GM21576 (cell line): ENCODE measurements at regions not wholly inside any gene's neighbourhood (a gene's known extent, or its start where the extent isn't known, plus 50 kb on each side); places are given as distances from the start of the nearest gene placed in this dataset.
"Not testable (repeated sequence)": the region's sequence is repeated elsewhere in the genome, so short reads cannot be mapped to it uniquely, and the experiment has no call there.

ENCODE experiments used
- ATAC-seq: cut with Tn5 transposase; IDR thresholded peaks from one replicate; pipeline ENCODE4 v1.9.1; 2021; ENCODE audit warnings: mild to moderate bottlenecking, moderate library complexity; ENCODE audit not compliant: unreplicated experiment

GRCh38 chr1:67482733-67483482 lies 52.7 kb upstream of the SERBP1 start:
- ATAC-seq = no peak

DNA sequence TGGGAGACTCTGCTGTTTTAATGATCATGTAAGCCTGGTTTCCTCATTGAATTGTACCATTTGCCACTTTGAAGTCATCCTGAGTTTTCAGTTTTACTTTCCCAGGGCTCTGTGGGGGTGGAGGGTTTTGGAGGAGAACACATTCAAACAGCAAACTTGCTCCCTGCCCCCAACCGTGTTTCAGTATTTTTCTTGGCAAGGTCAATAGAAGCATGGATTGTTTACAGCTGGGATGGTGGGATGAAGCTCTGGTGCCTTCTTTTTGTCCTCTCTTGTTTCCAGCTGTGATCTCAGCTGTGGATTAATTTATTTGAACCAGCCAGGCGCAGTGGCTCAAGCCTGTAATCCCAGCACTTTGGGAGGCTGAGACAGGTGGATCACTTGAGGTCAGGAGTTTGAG lies 54.3 kb upstream of the SERBP1 start:
- ATAC-seq = no peak

GRCh38 chr1:67485046-67485811 lies 55.0 kb upstream of the SERBP1 start:
- no peak for ATAC-seq

DNA sequence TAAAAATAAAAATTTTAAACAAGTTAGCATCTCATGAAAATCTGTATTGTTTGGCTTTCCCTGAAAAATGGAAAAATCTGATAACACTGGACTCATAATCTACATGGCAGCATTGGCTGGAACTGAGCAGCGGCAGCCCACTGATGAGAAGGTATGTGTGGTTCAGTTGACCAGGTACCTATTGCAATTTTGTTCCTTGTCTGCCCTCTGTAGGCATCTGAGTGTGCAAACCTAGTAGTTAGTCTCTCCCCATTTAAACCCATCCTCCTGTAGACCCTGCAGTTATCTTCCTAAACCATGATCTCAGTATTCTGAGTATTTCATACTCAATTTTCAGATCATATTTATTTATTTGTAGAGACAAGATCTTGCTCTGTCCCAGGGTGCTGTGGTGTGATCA lies 59.4 kb upstream of the SERBP1 start:
- peak; percentile 69 for ATAC-seq

DNA sequence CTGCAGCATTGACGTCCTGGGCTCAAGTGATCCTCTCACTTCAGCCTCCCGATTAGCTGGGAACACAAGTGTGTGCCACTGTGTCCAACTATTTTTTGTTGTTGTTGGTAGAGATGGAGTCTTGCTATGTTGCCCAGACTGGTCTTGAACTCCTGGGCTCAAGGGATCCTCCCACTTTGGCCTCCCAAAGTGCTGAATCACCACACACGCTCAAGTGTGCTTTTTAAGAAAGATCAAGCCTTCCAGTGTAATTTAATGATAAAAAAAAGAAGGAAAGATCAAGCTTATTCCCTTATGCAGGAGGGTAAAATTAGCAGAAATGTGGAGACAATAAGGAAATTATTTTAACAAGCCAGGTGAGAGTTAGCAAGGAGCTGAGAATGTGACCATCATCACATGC lies 61.1 kb upstream of the SERBP1 start:
- ATAC-seq = no peak

- no peak for ATAC-seq
Observed at GRCh38 chr1:67493148-67493547, 62.9 kb upstream of the SERBP1 start.

DNA sequence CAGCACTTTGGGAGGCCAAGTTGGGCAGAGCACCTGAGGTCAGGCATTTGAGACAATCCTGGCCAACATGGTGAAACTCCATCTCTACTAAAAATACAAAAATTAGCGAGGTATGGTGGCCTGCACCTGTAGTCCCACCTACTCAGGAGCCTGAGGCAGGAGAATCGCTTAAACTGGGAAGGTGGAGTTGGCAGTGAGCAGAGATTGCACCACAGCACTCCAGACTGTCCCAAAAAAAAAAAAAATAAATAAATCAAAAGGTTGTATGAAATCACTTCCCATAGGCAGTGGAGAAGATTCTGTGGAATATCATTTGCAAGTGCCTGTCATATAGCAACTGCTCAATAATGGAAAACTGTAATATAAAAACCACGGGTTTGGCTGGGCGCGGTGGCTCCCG lies 65.1 kb upstream of the SERBP1 start:
- ATAC-seq = no peak

- no peak for ATAC-seq
Observed at GRCh38 chr1:67496329-67496728, 66.1 kb upstream of the SERBP1 start.

DNA sequence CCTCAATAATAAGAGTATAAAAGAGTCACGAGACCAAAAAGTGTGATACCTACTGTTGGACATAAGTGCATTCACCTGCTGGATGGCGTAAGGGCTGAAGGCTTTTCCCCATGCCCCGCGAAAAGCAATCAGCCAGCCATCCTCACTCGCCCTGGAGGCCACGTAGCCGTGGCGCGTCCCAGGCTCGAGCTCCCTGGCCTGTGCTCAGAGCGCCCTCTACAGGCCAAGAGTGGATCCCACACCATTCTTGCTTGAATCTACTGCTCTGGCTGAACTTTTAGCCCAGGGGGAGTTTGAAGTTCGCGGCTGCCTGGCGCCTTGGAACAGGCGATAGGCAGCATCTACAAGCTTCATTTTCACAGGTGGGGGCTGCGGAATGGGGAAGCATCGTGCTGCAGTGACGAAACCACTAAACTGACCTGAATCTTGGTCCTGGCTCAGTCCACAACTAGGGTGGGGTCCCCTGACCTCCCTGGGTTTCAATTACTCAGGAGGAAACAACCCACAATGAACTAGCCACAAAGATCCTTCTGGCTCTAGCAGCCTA lies 70.3 kb upstream of the SERBP1 start:
- peak; percentile 98 for ATAC-seq

DNA sequence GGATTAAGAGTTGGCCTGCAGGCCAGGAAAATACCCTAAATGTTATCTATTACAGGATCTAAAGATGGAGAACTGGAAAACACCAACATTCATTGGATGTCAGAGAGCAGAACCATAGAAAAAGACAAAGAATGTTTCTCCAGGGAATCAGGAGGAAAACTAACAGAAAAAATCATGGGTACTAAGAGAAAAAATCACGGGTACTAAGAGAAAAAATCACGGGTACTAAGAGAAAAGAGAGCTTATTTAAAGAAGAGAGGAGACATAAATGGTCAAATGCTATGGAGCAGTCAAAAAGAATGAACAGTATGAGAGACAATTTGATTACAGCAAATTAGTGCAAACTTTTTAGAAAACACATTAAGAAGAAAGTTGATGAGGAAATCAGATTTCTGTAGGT lies 73.8 kb upstream of the SERBP1 start:
- ATAC-seq = no peak

DNA sequence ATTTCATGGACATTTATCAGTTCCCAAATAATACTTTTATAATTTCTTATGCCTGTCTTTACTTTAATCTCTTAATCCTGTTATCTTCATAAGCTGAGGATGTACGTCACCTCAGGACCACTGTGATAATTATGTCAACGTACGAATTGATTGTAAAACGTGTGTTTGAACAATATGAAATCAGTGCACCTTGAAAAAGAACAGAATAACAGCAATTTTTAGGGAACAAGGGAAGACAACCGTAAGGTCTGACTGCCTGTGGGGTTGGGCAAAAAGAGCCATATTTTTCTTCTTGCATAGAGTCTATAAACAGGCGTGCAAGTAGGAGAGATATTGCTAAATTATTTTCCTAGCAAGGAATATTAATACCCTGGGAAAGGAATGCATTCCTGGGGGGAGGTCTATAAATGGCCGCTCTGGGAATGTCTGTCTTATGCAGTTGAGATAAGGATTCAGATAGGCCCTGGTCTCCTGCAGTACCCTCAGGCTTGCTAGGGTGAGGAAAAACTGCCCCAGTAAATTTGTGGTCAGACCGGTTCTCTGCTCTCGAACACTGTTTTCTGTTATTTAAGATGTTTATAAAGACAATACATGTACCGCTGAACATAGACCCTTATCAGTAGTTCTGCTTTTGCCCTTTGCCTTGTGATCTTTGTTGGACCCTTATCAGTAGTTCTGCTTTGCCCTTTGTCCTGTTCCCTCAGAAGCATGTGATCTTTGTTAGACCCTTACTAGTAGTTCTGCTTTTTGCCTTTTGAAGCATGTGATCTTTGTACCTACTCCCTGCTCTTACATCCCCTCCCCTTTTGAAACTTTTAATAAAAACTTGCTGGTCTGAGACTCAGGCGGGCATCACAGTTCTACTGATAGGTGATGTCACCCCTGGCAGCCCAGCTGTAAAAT lies 83.4 kb upstream of the SERBP1 start:
- not testable (repeated sequence) for ATAC-seq

- ATAC-seq = no peak
Observed at GRCh38 chr1:67514300-67514699, 84.1 kb upstream of the SERBP1 start.

DNA sequence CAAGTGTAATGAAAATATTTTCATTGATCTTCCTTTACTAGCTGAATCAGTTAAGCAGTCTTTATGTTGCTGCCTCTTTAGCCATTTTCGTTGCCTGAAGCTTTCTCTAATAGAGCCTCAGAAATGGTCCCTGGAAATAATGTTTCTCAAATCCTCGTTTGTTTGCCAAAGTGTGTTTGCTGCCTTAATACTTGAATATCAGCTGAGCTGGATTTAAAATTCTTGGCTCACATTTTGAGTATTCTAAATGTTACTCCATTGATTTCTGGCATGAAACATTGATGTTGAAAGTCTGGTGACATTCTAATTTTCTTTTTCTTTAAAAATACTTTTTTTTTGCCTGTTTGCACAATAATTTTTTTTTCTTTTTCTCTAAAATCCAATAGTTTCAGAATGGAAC lies 84.6 kb upstream of the SERBP1 start:
- ATAC-seq = no peak

GRCh38 chr1:67515324-67516080 lies 85.3 kb upstream of the SERBP1 start:
- no peak for ATAC-seq

- ATAC-seq = no peak
Observed at GRCh38 chr1:67517046-67517445, 86.8 kb upstream of the SERBP1 start.

DNA sequence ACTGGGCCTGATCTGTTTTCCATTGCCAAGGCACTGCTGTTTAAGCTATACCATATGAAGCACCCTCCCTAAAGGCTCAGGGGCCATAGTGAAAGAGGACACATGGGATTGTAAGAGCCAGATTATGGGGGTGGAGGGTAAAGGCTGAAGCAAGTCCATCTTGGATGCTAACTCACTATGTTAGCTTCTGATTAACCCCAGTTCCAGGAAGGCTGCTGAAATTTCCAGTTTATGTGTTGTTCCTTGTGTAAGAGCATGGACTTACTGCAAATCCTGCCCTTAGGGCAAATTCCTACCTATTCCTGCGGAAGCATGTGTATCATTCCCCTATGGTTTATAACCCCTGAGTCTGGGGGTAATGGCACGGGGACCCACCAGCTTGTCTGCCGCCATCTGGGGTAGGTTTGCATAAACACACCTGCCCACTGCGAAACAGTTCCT lies 91.8 kb upstream of the SERBP1 start:
- ATAC-seq = no peak

GRCh38 chr1:67522793-67523192 lies 92.6 kb upstream of the SERBP1 start:
- no peak for ATAC-seq

GRCh38 chr1:67524143-67525052 lies 94.2 kb upstream of the SERBP1 start:
- ATAC-seq = no peak

DNA sequence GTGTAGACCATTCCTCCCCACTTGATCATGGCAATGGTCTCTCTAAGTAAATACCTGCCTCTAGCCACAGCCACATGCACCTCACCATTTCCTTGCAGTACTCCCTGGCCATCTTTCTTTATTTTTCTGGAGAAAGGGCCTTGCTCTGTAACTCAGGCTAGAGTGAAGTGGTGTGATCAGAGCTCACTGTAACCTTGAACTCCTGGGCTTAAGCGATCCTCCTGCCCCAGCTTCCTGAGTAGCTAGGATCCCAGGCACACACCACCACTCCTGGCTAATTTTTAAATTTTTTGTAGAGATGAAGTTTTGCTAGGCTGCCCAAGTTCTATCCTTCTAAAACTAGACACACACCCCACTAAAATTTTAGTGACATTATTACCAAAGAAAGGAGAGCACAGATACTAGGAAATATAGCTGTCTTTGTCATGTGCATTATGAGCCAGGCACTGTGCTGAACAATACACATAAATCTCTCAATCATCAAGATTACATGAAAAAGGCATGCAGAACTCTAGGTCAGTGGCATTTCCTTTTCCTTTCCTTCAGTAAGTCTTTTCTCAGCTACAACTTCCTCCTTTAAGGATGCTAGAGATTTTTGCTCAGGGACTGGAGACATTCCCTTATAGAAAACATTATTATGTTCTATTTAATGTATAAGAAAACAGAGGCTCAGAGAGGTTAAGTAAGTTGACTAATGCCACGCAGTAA lies 95.0 kb upstream of the SERBP1 start:
- no peak for ATAC-seq
